Naive thymus-derived CD8-positive, alpha-beta T cell (primary cell): ENCODE measurements at regions not wholly inside any gene's neighbourhood (a gene's known extent, or its start where the extent isn't known, plus 50 kb on each side); places are given as distances from the start of the nearest gene placed in this dataset.

Experiments used
- ATAC-seq, 2 donors: fragments of 150-1000 bp; cut with Tn5 transposase in 1 of 2; sonication (Bioruptor Pico), chemical (Tn5 transposase) in 1 of 2; 1 replicate in 1 of 2; 2 replicates in 1 of 2; pipeline ENCODE4 v1.10.0; 2021; ENCODE audit warnings: mild to moderate bottlenecking in 2 of 2, moderate library complexity in 2 of 2
- POLR2A ChIA-PET: fragments of 350-600 bp; sonication (Branson Sonifier 250); formaldehyde crosslinking; loops from one replicate; lab custom pipeline; 2021; ENCODE audit warnings: antibody characterized with exemption; lab: Charles Lee
- DNase-seq, 10 donors: peaks; one replicate each; pipeline versions ENCODE4 v3.0.0 to v3.0.0-alpha.2; 2020 to 2022
- H3K27ac Mint-ChIP-seq, 10 donors: one replicate each; pipeline ENCODE4 v1.8.0; 2020 to 2022; ENCODE audit warnings: mild to moderate bottlenecking in 10 of 10, mixed read lengths in 10 of 10, moderate library complexity in 4 of 10, inconsistent platforms in 1 of 10
- H3K27me3 Mint-ChIP-seq, 5 donors: one replicate each; pipeline ENCODE4 v1.8.0; 2021 to 2022; ENCODE audit warnings: mixed read lengths in 5 of 5
- H3K36me3 Mint-ChIP-seq, 3 donors: one replicate each; pipeline ENCODE4 v1.8.0; 2020 to 2022; ENCODE audit warnings: mixed read lengths in 3 of 3, mild to moderate bottlenecking in 2 of 3, inconsistent platforms in 1 of 3
- H3K4me1 Mint-ChIP-seq, 4 donors: one replicate each; pipeline ENCODE4 v1.8.0; 2021 to 2022; ENCODE audit warnings: mixed read lengths in 4 of 4
- H3K4me3 Mint-ChIP-seq, 10 donors: one replicate each; pipeline ENCODE4 v1.8.0; 2020 to 2022; ENCODE audit warnings: mild to moderate bottlenecking in 10 of 10, mixed read lengths in 10 of 10, moderate library complexity in 6 of 10, inconsistent platforms in 1 of 10
- H3K9me3 Mint-ChIP-seq, 9 donors: one replicate each; pipeline ENCODE4 v1.8.0; 2020 to 2022; ENCODE audit warnings: mixed read lengths in 9 of 9, mild to moderate bottlenecking in 3 of 9, inconsistent platforms in 1 of 9, moderate library complexity in 1 of 9

DNA sequence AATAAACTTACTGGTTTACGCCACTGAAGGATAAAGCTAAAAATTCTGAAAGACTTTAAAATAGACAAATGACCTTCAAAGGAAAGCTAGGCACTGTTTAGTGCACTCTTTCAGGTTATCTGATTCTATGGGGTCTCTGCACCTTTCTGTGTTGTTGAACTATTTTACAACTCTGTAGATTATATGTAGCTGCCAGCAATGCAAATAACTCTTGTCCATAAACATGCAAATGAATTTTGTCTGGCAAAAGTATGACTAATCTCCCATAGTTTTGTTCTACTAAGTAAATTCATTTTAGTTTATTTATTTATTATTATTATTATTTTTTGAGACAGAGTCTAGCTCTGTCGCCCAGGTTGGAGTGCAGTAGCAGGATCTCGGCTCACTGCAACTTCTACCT is 266.3 kb upstream of the CCDC196 start:
- Mint-ChIP-seq H3K9me3 (peaks cover 0 to 16% (median 2%) of the 10 kb centered on the region in 9 donors), H3K27ac (no peak overlapping the region), H3K4me1 (no peaks in the 10 kb centered on the region), H3K36me3 (peaks cover 0 to 8% (median 0%) of the 10 kb centered on the region in 3 donors), H3K27me3 (peaks cover 0 to 3% (median 2%) of the 10 kb centered on the region in 5 donors), H3K4me3 (no peak overlapping the region)
- DNase-seq (no peak), ATAC-seq (no peak)
- POLR2A ChIA-PET = interaction anchor here (0.6 kb wide), 1 partner anchor 168 kb away, joined by 4 read pairs; no protein-coding TSS in a partner anchor

DNA sequence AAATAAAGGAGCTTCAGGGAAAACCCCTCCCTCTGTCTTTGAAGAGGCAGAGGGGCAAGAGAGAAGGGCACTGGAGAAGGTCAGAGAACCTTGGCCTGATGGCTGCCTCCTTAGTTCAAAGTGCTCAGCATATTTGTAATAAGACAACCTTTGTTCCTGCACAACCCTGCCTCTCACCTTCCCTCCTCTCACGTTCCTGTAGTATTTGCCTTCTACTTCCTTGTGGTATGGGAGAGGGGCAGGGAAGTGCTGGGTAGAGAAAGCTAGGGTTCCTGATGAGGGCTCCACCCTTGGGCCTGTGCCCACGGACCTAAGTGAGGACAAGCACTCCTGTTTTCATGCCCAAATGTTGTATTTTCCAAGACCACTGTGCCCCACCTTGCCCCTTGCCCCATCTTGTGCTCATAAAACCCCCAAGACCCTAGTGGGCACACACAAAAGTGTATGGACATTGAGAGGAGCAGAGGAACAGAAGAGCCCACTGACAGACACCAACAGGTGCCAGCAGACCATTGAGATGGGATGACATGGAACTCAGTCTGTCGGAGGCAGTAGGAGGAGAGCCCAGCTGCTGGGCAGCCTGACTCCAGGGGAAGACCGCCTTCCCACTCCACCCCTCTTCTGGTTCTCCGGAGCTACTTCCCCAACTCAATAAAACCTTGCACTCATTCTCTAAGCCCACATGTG is 261.5 kb upstream of the CCDC196 start:
- no peak for DNase-seq
- Mint-ChIP-seq H3K36me3 (peaks cover 2 to 9% (median 7%) of the 10 kb centered on the region in 3 donors), H3K4me1 (no peaks in the 10 kb centered on the region), H3K27ac (no peak overlapping the region), H3K27me3 (peaks cover 0 to 6% (median 2%) of the 10 kb centered on the region in 5 donors), H3K9me3 (peaks cover 0 to 13% (median 9%) of the 10 kb centered on the region in 9 donors), H3K4me3 (no peak overlapping the region)
- no peak for ATAC-seq
- POLR2A ChIA-PET = no interaction called here

DNA sequence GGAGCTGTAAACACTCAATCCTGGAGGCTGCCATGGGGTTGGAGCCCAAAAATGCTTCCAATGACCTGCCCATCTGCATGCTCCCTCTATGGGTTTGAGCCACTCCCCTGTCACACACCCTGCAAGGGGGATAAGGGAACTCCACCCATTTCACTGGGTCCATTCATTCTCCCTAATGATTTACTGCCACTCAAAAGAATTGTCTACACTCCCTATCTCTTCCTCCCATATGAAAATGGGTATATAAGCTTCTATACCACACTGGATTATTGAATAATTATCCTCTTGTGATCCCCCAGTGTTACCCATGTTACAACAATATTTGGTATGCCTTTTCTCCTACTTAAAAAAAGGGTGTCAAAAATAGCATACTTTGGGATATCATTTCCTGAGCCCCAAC is 260.8 kb upstream of the CCDC196 start:
- Mint-ChIP-seq H3K4me3 (no peak overlapping the region), H3K27ac (no peak overlapping the region), H3K36me3 (peaks cover 2 to 9% (median 7%) of the 10 kb centered on the region in 3 donors), H3K4me1 (no peaks in the 10 kb centered on the region), H3K9me3 (peaks cover 0 to 13% (median 9%) of the 10 kb centered on the region in 9 donors), H3K27me3 (peaks cover 1 to 6% (median 4%) of the 10 kb centered on the region in 5 donors)
- POLR2A ChIA-PET = no interaction called here
- DNase-seq (no peak), ATAC-seq (no peak)

DNA sequence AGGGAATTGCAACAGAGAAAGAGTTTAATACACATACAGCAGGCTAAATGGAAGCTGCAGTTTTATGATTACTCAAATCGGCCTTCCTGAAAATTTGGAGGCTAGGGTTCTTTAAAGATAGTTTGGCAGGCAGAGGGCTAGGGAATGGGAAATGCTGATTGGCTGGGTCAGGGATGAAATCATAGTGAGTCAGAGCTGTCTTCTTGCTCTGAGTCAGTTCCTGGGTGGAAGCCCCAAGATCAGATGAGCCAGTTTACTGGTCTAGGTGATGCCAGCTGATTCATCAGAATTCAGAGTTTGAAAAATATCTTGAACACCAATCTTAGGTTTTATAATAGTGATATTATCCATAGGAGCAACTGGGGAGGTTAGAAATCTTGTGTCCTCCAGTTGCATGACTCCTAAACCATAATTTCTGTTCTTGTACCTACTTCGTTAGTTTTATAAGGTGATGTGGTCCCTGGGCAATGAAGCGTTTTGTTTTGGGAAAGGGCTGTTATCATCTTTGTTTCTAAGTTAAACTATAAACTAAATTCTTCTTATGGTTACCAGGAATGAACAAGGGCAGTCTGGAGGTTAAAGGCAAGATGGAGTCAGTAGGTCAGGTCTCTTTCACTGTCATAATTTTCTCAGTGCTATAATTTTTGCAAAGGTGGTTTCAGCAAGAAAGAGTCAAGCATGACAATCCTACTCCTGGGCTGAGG is 257.8 kb upstream of the CCDC196 start:
- Mint-ChIP-seq H3K4me1 (peaks cover 0 to 2% (median under 1%) of the 10 kb centered on the region in 4 donors), H3K27ac (no peak overlapping the region), H3K27me3 (peaks cover 6 to 35% (median 16%) of the 10 kb centered on the region in 5 donors), H3K4me3 (no peak overlapping the region), H3K9me3 (peaks cover 0 to 13% (median 10%) of the 10 kb centered on the region in 9 donors), H3K36me3 (peaks cover 2 to 14% (median 7%) of the 10 kb centered on the region in 3 donors)
- no peak for ATAC-seq
- no peak for DNase-seq
- POLR2A ChIA-PET = no interaction called here

DNA sequence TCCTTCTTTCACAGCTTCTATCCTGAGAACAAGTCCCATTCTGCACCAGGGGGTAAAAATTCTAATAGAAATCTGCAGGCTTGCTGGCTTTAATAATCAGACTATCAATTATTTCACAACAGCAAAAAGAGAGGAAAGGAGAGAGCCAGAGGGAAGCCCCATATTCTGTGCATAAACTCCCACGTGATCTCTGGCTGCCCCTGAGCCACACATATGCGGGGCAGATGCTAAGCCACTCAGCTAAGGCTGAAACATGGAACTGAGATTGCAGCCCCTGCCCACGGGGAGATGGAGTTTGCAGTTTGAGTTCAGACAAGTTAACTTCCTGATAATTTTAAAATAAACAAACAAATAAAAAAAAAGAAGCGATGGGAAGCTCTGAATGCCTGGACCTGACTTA is 254.4 kb upstream of the CCDC196 start:
- no peak for ATAC-seq
- H3K4me1 Mint-ChIP-seq = peaks cover 0 to 2% (median under 1%) of the 10 kb centered on the region in 4 donors
- H3K4me3 Mint-ChIP-seq = no peak overlapping the region
- DNase-seq = no peak
- peaks cover 0 to 13% (median 10%) of the 10 kb centered on the region in 9 donors for H3K9me3 Mint-ChIP-seq
- peaks cover 9 to 42% (median 17%) of the 10 kb centered on the region in 5 donors for H3K27me3 Mint-ChIP-seq
- POLR2A ChIA-PET = no interaction called here
- H3K36me3 Mint-ChIP-seq = peaks cover 2 to 14% (median 7%) of the 10 kb centered on the region in 3 donors
- no peak overlapping the region for H3K27ac Mint-ChIP-seq

DNA sequence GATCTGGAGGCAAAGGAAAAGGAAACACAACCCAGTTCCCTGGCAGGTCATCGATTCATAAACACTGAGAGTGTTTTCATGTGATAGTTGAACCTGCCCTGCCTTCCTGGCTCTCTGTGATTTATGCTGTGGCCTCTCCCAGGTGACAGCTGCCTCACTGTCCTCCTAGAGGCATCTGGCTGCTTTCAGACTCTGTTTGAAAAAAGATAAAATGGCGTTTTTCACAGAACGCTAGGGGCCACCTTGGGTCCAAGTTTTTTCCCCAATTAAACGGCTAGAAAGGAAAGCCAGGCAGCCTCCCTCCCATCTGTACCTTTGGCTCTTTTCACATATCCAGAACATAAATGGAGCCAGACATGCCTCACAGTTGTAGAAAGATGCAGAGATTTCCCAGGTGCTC is 252.6 kb upstream of the CCDC196 start:
- no peak overlapping the region for H3K27ac Mint-ChIP-seq
- ATAC-seq = no peak
- H3K4me3 Mint-ChIP-seq = no peak overlapping the region
- H3K9me3 Mint-ChIP-seq = peaks cover 0 to 5% (median under 1%) of the 10 kb centered on the region in 9 donors
- H3K36me3 Mint-ChIP-seq = peaks cover 0 to 5% (median under 1%) of the 10 kb centered on the region in 3 donors
- peaks cover 10 to 42% (median 22%) of the 10 kb centered on the region in 5 donors for H3K27me3 Mint-ChIP-seq
- DNase-seq = no peak
- POLR2A ChIA-PET = no interaction called here
- H3K4me1 Mint-ChIP-seq = peaks cover 0 to 2% (median under 1%) of the 10 kb centered on the region in 4 donors

DNA sequence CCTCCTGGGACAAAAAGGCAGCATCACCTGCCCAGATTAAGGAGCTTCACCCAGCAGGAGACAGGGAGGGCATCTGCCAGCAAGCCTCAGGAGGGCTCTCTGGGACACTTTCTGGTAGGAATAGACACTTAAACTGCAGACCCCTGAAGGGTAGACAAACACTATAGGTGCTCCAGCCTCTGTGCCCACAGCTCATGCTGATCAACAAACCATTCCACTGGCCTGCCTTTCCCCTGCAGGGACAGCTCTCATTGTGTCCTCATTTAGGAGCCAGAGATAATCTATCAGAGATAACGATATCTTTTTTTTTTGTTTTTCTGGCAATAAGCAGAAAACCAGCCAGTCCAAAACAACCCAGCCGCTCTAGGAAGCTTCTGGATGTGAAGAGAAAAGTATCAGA is 251.8 kb upstream of the CCDC196 start:
- Mint-ChIP-seq H3K36me3 (peaks cover 0 to 5% (median 0%) of the 10 kb centered on the region in 3 donors), H3K4me1 (peaks cover 0 to 2% (median under 1%) of the 10 kb centered on the region in 4 donors), H3K27me3 (peaks cover 11 to 42% (median 22%) of the 10 kb centered on the region in 5 donors), H3K9me3 (peaks cover 0 to 5% (median 0%) of the 10 kb centered on the region in 9 donors), H3K27ac (no peak overlapping the region), H3K4me3 (no peak overlapping the region)
- DNase-seq = no peak
- ATAC-seq = no peak
- POLR2A ChIA-PET = no interaction called here

DNA sequence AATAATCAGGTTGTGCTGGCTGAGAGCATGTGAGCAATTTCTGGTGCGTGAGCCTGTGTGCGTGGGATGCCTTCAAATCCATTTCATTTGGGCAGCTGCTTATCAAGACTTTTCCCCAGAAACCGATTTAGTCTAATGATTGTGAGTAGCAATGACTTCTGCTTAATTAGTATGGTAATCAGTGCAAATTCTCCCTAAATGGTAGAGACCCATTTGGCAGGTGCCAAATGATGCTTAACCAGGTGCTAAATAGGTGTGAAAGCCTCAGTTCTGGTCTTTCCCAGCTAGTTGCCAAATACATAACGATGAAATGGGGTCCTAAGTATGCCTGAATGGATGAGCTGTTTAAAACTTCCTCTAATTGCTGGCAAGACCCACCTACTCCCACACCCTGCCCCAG is 248.4 kb upstream of the CCDC196 start:
- Mint-ChIP-seq H3K27me3 (peaks cover 9 to 14% (median 11%) of the 10 kb centered on the region in 5 donors), H3K4me1 (no peaks in the 10 kb centered on the region), H3K9me3 (no peaks in the 10 kb centered on the region), H3K27ac (no peak overlapping the region), H3K36me3 (no peaks in the 10 kb centered on the region), H3K4me3 (no peak overlapping the region)
- no peak for ATAC-seq
- no peak for DNase-seq
- POLR2A ChIA-PET = no interaction called here

DNA sequence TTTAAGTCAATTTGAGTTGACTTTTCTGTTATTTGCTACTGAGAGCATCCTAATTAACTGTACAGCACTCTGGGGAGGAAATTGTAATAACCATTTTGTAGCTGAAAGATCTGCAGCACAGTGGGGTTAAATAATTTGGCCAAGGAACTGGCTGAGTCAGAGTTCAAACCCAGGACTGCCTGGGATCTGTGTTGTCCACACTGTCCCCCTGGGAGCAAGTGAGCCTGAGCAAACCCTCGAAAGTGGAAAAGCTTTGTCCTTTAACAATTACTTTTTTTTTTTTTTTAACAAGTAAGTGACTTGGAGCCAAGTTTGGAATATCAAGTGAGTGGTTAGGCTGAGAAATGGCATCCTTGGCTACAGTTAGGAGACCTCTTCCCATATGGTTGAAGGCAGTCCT is 247.2 kb upstream of the CCDC196 start:
- Mint-ChIP-seq H3K4me3 (no peak overlapping the region), H3K27me3 (peaks cover 2 to 11% (median 9%) of the 10 kb centered on the region in 5 donors), H3K4me1 (no peaks in the 10 kb centered on the region), H3K9me3 (no peaks in the 10 kb centered on the region), H3K36me3 (no peaks in the 10 kb centered on the region), H3K27ac (no peak overlapping the region)
- POLR2A ChIA-PET = no interaction called here
- DNase-seq (no peak), ATAC-seq (no peak)

DNA sequence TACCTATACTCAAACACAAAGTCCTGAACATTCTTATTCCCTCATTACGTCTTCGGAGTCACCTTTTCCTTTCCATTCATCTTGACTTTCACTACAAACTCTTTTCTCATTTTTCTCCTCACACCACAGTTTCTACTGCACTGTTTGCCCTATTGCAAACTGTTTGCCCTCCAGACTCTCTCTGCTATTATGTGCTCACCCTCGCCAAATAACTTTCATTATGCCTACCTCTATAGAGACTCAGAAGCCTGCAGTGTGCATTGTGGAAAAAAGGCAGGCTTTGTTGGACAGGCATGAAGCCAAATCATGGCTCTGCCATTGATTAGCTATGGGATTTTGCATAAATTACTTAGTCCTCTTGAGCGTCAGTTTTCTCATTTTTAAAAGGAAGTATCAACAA is 246.6 kb upstream of the CCDC196 start:
- H3K9me3 Mint-ChIP-seq = no peaks in the 10 kb centered on the region
- ATAC-seq (no peak), DNase-seq (no peak)
- no peaks in the 10 kb centered on the region for H3K4me1 Mint-ChIP-seq
- no peak overlapping the region for H3K27ac Mint-ChIP-seq
- no peak overlapping the region for H3K4me3 Mint-ChIP-seq
- POLR2A ChIA-PET = no interaction called here
- no peaks in the 10 kb centered on the region for H3K36me3 Mint-ChIP-seq
- peaks cover 0 to 11% (median 9%) of the 10 kb centered on the region in 5 donors for H3K27me3 Mint-ChIP-seq

DNA sequence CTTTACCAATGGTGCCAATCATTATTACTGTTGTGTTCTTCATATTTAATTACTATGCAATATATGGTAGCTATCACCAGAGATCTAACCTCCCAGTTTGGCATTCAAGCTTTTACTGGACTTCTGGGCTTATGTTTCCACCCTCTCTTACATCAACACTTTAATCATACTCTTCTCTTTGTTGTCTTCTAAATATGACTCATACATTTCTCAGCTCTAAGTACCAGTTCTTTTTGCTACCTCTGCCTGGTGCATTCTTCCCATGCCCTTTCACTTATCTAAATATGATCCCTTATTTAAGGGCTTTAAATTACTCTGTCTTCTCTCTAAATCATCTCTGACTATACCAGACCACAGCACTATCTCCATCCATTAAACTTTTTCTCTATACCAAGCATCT is 246.1 kb upstream of the CCDC196 start:
- Mint-ChIP-seq H3K4me3 (no peak overlapping the region), H3K4me1 (no peaks in the 10 kb centered on the region), H3K27me3 (peaks cover 0 to 11% (median 8%) of the 10 kb centered on the region in 5 donors), H3K9me3 (no peaks in the 10 kb centered on the region), H3K36me3 (no peaks in the 10 kb centered on the region), H3K27ac (no peak overlapping the region)
- ATAC-seq (no peak), DNase-seq (no peak)
- POLR2A ChIA-PET = no interaction called here

DNA sequence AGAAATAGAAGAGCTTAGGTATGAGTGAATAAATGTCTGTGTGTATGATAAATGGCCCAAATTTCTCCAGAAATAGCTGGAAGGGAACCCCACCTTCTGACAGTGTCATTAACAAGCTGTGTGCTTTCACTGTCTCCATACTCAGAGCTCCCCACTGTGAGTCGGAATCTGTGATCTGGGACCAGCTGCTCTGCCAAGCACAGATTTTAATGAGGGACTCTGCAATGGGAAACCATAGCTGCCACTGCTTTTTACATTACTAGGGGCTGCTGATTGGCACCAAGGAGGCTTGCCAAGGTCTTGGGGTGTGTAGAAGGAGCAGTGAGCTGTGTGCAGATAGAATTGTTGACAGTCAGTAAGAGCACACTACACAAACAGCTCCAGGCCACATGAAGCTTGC is 244.2 kb upstream of the CCDC196 start:
- no peak for ATAC-seq
- Mint-ChIP-seq H3K36me3 (no peaks in the 10 kb centered on the region), H3K9me3 (no peaks in the 10 kb centered on the region), H3K27me3 (peaks cover 0 to 10% (median 6%) of the 10 kb centered on the region in 5 donors), H3K4me3 (no peak overlapping the region), H3K4me1 (no peaks in the 10 kb centered on the region), H3K27ac (no peak overlapping the region)
- DNase-seq = no peak
- POLR2A ChIA-PET = no interaction called here

DNA sequence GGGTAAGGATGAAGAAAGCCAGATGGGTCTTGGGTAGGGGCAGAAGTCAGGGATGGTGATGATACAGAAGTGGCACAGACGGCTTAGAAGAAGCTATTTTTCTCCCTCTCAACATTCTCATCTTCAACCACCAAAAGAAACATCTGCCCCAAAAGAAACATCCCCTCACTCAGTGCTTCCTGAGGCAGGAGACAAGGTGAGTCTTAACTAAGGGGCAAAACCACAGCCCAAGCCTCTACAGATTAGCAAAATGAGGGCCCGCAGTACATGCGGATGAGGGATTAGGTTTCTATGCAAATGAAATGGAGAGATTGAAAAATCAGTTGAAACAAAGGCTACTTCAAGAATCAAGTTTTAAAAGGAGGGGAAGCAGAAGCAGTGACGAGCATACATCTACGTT is 241.3 kb upstream of the CCDC196 start:
- Mint-ChIP-seq H3K4me3 (no peak overlapping the region), H3K4me1 (no peaks in the 10 kb centered on the region), H3K27me3 (peaks cover 0 to 16% (median 1%) of the 10 kb centered on the region in 5 donors), H3K36me3 (no peaks in the 10 kb centered on the region), H3K9me3 (no peaks in the 10 kb centered on the region), H3K27ac (no peak overlapping the region)
- ATAC-seq (no peak), DNase-seq (no peak)
- POLR2A ChIA-PET = no interaction called here
